GM19099 (cell line): ENCODE measurements at regions not wholly inside any gene's neighbourhood (a gene's known extent, or its start where the extent isn't known, plus 50 kb on each side); places are given as distances from the start of the nearest gene placed in this dataset.

ENCODE experiments used
- POLR2A ChIP-seq: IDR thresholded peaks from 3 replicates; pipeline ENCODE4 v1.6.1; 2011; ENCODE audit warnings: low read depth; ENCODE audit not compliant: insufficient read length; ENCODE audit errors: extremely low read depth

- TF ChIP-seq POLR2A = no peak
Observed at GRCh38 chrX:6759655-6760375, 224.9 kb upstream of the VCX3A start.

- no peak for TF ChIP-seq POLR2A
Observed at GRCh38 chrX:6758234-6758633, 223.3 kb upstream of the VCX3A start.

- no peak for TF ChIP-seq POLR2A
Observed at GRCh38 chrX:6757631-6758030, 222.7 kb upstream of the VCX3A start.

- TF ChIP-seq POLR2A = no peak
Observed at GRCh38 chrX:6748595-6748994, 213.7 kb upstream of the VCX3A start.

GRCh38 chrX:6738518-6739470 is 203.9 kb upstream of the VCX3A start:
- peak; percentile 28 for TF ChIP-seq POLR2A

- TF ChIP-seq POLR2A = no peak
Observed at GRCh38 chrX:6734844-6735634, 200.1 kb upstream of the VCX3A start.

GRCh38 chrX:6732101-6732500 is 197.2 kb upstream of the VCX3A start:
- no peak for TF ChIP-seq POLR2A

GRCh38 chrX:6729626-6730025 is 194.7 kb upstream of the VCX3A start:
- no peak for TF ChIP-seq POLR2A

- no peak for TF ChIP-seq POLR2A
Observed at GRCh38 chrX:6718766-6719165, 183.8 kb upstream of the VCX3A start.

- TF ChIP-seq POLR2A = no peak
Observed at GRCh38 chrX:6708676-6709380, 173.9 kb upstream of the VCX3A start.

GRCh38 chrX:6708041-6708440 is 173.1 kb upstream of the VCX3A start:
- no peak for TF ChIP-seq POLR2A

GRCh38 chrX:6707497-6707896 is 172.6 kb upstream of the VCX3A start:
- no peak for TF ChIP-seq POLR2A

GRCh38 chrX:6701085-6701484 is 166.2 kb upstream of the VCX3A start:
- TF ChIP-seq POLR2A = no peak

- TF ChIP-seq POLR2A = no peak
Observed at GRCh38 chrX:6695717-6696116, 160.8 kb upstream of the VCX3A start.

- no peak for TF ChIP-seq POLR2A
Observed at GRCh38 chrX:6694977-6695376, 160.1 kb upstream of the VCX3A start.

GRCh38 chrX:6694221-6694620 is 159.3 kb upstream of the VCX3A start:
- no peak for TF ChIP-seq POLR2A
